Putamen (tissue), 1 donor: ENCODE measurements at regions not wholly inside any gene's neighbourhood (a gene's known extent, or its start where the extent isn't known, plus 50 kb on each side); places are given as distances from the start of the nearest gene placed in this dataset.
"Not testable (repeated sequence)": the region's sequence is repeated elsewhere in the genome, so short reads cannot be mapped to it uniquely, and the experiment has no call there.

Experiments used
- DNase-seq: peaks from one replicate; pipeline ENCODE4 v3.0.0-alpha.2; 2016; ENCODE audit warnings: low spot score

DNA sequence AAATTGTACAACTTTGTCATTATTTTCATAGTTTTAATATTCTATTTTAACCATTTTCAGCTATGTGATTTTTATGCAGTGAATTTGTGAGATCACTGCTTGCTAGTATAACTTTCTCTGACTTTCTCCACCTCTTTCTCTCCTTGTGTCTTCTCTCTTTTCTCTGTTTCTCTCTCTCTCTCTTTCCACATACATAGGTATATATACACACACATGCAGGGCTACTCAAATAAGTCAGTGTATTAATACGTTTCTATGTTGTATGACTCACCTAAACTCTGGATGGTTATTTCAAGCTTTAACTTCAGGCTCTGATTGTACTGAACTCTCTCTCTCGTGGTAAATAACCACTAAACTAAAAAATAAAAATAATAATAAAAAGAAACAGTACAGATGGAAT lies 1389.3 kb upstream of the ALCAM start:
- DNase-seq = no peak

DNA sequence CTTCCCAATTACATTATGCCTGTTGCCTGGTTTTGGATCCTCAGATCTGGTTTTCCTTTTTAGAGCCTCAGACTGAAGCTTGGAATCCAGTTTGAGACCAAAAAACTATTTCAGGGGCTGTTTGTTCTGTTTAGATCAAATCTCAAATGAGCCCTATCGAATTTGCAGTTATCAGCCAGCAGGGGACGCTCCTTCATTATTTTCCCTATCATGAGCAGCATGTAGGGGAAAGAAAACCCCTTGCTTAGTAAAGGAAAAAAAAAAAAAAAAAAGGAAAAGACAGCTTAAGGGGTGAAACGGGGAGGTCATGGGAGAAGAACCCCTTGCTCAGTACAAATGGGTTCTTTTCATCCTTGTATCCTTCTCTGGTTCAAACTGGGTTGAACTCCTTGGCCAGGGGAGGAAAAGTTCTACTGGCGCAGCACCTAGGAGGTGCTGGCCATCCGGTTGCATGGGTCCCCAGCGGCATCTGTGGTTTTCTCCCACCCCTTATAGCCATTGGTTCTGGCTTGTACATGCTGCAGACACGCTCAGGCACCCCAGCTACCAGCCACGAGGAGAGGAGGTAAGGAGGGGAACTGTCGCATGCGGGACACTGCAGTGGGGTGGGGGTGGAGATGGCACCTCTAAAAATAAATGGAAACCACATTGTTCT lies 1375.1 kb upstream of the ALCAM start:
- DNase-seq = no peak

DNA sequence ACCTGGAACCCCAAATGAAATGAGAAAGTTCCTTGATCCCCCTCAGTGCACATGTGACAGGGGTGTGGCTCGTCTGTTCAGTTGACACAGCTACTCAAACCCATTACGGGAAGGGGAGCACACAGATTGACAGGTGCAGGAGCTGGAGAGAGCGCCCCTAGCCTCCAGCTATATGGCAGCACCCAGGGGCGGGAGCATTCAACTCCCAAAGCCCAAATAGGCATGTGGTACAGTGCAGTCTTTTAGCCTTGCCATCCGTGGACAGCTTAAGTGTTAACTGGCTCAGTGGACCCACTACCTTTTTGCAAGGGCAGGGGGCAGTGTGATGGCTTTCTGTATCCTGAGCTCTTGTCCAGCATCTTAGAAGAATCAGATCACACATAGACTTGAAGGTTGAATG lies 1374.2 kb upstream of the ALCAM start:
- DNase-seq = no peak

DNA sequence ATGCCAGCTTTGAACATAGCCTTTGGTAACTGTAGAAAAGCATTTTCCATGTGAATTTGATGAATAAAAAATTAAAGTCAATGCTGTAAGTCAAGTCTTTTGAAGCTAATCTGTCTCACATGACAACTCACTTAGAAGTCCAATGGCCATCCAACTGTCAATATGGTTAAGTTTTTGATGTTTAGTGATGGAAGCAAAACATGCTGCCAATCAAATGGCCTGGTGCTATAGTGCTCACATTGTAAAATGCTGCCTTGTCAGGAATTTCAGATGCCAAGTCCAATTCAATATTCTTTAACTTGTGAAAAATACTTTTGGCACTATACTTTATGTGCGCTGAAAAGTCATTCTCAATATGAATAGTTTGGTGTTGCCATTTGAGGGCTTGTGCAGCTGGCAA lies 1361.8 kb upstream of the ALCAM start:
- DNase-seq = no peak

DNA sequence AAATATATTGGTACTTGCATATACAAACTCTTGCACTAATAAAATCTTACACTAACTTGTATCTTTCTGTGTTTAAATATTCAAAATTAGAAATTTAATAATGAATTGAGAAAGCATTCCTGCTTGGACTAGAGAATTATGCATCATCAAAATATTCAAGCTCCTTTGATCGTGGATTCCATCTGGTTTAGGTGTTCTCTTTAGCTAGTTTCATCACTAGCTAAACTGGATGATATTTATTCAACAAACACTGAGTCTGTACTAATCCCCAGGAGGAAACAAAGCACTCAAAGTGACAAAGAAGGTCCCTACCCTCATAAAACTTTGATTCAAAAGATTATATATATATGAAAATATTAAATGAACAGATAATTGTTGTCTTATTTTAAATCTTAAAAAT lies 1360.9 kb upstream of the ALCAM start:
- DNase-seq = no peak

DNA sequence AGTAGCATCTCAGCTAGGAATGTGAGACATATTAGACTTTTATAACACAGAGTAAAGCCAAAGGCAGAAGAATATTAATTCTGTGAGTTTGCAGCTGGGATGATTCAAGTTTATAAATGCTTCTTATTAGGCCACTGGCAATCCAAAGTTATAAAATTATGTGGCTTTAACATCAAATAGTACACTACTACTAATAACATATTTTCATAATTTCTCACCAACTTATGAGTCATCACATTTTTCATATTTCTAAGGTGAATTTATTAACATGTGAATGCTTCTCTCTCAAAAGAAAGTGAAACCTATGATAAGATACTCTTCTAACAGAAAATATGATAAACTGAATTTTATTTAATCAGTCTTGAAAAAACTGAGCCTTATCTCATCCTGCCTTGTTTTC lies 1348.2 kb upstream of the ALCAM start:
- no peak for DNase-seq

DNA sequence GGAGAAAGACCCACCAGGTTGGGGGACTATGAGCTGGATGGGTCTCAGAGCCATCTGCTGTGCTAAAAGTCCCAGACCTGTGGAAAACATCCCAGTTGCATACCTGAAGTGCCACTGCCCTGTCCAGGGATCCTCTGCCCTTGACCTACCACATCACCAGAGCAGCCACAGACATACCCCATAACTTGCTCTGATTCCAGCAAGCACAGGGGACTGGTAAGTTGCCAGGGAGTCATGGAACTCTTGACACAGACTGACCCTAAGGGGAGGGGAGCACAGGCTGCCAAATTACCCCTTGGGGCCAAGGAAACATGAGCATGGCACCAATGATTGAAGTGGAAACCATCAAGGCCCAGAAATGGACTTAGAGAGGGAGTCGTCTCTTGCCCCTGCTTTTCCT lies 1335.1 kb upstream of the ALCAM start:
- no peak for DNase-seq

DNA sequence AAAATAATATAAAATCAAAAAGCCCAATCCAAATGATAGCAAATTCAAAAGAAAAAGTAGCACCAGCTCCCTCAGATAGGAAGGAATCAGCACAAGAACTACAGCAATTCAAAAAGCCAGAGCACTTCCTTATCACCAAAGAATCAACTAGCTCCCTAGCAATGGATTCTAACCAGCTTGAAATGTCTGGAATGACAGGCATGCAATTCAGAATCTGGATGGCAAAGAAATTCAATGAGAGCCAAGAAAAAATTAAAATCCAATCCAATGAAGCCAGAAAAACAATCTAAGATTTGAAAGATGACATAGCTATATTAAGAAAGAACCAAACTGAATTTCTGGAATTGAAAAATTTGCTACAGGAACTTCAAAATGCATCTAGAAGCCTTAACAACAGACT lies 1334.4 kb upstream of the ALCAM start:
- DNase-seq = no peak

DNA sequence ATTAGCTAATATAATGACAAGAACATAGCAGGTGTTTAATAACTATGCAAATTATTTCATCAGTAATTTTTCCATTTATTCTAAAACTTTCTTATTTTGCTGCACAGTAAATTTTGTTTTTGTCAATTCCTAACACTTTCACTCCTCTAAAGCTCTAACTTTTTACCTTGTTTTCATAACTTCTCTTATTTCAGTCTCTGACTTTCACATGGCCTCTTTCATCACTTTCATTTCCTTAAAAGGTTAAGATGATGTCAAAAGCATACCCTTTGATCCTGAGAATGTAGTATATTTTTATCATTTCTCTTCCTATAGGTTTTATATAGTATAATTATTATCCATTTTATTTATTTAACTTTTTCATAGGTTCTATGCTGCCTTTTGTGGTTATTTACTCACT lies 1325.8 kb upstream of the ALCAM start:
- DNase-seq = no peak

DNA sequence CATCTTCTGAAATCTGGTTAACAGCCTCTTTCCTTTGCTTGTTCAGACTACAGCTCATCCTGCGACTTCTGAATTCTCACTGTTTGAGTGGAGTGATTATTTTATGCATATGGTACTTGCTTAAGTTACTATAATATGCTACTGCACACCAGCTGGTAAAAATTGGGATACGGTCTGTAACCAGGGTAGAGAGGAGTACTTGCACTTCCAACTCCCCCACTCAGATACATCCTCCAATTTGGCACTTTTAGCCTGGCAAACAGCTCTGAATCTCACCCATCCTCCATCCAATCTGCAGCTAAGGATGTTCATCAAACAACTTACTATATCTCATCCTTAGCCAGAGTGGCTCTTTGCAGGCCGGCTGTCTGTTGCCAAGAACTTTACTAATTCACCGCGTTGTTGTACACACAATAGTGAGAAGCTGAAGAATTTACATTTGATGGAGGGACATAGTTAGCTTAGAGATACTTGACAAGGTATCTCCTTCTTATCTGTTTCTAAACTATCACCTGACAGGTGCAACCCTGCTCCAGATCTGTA lies 1323.6 kb upstream of the ALCAM start:
- DNase-seq = not testable (repeated sequence)

DNA sequence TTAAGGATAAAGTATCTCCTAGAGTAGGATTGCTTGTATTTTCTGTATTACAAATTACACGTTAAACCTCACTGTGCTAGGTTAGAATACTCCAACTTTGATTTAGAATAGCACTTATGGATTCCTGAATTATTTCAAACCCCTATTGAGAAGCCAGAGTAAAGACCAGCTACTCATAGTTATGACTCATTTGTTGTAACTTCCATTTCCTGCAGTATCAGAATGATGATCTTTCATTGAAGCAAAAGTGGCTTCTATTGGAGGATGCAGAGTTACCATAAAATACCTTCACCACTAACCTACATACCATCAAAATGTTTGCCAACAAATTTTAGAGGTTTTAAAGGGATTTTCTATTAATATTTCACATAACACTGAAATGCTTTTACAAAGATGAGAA lies 1322.7 kb upstream of the ALCAM start:
- no peak for DNase-seq

DNA sequence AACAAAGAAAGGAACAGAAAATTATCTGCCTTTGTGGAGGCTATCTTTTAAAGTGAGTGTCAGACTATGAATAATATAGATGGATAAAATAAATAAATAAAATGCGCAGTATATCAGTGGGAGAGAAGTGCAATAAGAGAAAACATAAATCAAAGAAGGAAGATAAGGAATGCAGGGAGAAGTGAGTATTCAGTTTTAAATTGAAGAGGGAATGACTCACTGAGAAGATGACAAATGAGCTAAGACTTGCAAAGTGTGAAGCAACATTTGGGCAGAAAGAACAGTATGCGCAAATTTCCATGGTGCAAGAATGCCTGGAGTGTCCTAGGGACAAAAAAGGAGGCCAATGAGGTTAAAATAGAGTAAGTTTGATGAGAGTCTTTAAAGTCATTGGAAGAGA lies 1300.1 kb upstream of the ALCAM start:
- DNase-seq = no peak

DNA sequence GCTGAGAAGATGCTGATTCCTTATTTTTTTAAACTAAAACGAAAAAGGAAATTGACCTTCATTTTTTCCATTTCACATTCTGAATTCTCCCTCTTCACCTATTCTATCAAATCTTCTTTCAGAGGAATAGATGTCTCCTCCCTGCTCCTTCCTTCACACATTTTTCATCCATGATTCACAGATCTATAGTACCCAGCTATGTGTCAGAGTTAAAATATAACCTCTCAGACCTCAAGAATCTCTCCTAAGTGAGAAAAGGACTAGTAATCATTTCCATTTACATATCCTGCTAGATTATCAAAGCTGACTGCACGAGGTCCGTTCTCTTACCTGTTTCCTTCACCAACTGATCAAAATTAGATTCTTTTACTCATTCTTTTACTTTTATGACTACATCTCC lies 1297.6 kb upstream of the ALCAM start:
- DNase-seq = no peak

DNA sequence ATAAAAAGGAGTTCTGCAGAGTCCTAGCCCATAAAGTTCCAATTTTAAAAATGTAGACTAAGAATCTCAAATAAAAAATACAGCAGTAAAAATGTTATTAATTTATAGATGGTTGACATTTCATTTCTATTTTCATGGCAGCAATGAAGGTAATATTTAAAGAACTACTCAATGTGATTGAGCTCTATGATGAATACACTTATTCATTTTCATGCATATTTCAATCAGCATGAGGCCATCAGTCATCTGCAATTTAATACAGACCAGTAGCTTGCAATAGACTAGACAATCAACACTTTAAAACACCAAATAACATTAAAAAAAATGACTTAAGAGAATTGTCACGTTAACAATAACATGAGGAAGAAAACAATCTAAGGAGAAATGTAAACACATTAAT lies 1295.8 kb upstream of the ALCAM start:
- DNase-seq = no peak

DNA sequence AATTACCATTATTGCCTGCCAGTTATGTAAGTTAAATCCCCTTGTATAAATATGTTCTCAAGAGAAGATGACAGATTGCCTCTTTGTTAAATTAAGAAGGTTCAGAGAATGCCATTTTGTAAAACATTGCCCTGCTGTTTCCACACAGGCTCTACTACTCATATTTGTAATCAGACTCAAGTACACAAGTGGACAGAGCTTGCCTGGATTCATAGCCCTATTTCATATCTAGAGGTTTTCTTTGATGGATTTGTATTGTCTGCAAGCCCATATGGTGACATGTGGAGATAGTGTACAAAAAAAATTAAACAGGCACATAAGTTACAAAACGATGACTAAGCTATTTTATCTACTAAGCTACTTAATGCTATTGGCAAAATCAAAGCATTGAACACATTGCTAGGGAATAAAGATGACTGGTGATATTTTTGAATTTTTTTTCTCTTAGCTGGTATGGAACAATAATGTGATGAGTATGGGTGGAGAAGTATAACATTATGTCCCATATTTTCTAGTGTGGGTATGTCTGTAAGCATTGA lies 1286.6 kb upstream of the ALCAM start:
- DNase-seq = no peak

DNA sequence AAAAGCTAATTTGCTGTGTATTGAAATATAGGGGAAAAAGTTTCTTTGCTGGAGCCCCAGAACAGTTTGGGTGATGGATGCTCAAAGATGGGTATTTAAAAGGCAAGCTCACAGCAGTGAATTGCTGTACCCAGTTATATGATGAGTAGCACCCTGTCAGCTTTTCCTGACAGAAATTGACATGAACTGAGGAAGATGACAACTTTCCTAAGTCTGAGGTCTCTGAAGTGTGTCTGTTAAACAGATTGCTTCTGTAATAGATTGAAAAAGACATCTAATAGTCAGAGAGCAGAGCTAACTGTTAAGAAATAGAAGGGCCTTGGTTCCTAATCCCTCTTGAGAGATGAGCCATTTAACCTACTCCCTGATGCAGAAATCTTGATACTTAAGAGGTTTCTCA lies 1278.0 kb upstream of the ALCAM start:
- no peak for DNase-seq

DNA sequence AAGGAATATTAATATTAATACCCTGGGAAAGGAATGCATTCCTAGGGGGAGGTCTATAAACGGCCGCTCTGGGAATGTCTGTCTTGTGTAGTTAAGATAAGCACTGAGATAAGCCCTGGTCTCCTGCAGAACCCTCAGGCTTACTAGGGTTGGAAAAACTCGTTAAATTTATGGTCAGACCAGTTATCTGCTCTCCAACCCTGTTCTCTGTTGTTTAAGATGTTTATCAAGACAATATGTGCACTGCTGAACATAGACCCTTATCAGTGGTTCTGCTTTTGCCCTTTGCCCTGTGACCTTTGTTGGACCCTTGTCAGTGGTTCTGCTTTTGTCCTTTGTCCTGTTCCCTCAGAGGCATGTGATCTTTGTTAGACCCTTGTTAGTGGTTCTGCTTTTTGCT lies 1276.7 kb upstream of the ALCAM start:
- not testable (repeated sequence) for DNase-seq

DNA sequence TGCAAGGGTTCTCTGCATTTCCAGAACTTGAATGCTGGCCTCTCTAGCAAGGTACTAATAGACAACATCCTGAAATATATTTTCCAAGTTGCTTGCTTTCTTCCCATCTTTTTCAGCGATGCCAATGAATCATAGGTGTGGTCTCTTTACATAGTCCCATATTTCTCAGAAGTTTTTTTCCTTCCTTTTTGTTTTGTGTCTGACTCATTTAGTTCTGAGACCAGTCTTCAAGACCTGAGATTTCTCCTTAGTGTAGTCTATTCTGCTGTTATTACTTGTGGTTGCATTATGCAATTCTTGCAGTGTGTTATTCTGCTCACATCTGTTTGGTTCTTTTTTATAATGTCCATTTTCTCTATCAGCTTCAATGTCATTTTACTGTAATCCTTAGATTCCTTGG lies 1265.0 kb upstream of the ALCAM start:
- no peak for DNase-seq

DNA sequence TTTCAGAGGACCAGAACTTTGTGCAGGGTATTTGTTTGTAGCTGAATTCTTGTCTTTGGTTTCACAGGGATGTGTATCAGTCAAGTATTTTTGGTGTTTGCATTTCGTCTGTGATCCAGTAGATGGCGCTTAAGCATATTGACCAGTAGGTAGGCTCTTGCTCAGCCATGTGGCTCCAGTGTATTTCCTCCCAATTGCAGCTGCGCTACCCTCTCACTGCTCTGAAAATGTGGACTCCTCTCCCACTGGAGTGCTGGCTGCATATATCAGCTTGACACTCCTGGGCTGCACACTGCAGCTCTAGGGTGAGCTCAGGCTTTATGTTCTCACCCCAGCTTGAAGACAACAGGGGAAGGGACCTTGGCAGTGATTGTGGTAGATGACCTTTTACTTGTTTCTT lies 1264.3 kb upstream of the ALCAM start:
- peak; percentile 31 for DNase-seq

DNA sequence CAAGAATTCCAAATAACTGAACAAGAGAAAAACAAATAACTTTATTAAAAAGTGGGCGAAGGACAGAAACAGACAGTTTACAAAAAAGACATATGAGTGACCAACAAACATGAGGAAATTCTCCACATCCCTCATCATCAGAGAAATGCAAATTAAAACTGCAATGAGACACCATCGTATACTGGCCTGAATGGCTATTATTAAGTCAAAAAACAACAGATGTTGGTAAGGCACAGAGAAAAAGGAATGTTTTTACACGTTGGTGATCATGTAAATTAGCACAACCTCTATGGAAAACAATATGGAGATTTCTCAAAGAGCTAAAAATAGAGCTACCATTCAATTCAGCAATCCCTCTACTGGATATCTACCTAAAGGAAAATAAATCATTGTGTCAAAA lies 1260.4 kb upstream of the ALCAM start:
- DNase-seq = no peak

DNA sequence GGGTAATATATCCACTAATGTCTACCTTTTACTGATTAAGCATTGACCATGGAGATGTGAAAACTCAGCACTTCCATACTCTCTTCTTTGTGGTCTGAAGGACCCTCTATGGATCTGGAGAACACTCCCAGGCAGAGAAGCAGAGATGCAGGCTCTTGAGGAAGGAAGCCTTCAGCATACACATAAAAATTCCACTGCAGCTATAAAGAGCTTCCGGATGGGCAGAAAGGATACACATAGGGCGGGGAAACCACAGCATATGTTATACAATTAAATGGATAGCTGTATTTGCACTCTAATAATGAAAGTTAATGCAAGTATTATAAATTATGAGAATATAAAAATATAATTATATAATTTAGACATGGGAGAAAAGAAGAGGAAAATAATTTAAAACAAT lies 1258.2 kb upstream of the ALCAM start:
- DNase-seq = no peak

DNA sequence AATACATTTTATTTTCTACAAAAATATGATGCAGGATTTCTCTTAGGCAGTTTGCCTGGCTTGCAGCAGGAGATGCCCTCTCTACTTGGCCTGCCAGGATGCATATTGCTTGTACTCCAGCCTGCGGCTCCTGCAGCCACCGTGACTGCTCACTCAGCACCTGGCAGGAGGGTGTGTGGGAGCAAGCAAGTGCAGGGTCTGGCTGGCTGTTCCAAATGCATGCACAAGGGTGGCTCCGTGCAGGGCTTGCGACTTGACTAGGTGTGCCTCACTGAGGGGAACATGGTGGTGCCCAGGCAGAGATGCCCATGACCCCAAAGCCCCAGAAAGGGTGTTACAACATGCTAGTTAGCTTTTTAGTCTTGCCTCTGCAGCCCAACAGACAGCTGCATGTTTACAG lies 1240.2 kb upstream of the ALCAM start:
- DNase-seq = no peak

DNA sequence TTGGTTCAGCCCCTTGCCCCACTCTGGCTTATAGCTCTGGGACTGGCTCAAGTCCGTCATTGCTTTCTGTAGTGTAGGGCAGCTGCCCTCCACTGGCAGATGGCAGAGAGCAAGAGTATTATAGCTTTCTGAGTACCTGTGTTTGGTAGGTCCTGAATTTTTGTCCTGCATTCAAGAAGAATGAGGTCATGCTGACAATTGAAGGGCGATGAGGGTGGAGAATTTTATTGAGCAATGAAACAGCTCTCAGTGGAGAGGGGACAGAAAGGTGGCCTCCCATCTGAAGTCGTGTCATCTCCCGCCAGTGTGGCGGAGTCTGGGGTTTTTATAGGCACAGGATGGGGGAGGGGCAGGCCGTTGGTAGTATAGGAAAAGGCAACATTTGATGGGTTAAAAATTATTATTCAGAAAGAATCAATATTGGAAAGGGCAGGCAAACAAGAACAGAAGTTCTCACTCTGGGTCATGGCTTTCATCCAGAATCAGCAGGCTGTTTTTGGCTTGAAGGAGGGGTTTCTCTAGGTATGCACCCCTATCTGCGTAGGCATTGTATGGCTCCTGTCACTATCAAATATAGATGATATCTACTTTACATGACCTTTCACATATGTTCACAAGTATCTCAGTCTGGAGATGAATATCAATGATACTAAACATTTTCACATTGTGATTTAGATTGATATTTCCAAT lies 1239.7 kb upstream of the ALCAM start:
- DNase-seq = no peak

DNA sequence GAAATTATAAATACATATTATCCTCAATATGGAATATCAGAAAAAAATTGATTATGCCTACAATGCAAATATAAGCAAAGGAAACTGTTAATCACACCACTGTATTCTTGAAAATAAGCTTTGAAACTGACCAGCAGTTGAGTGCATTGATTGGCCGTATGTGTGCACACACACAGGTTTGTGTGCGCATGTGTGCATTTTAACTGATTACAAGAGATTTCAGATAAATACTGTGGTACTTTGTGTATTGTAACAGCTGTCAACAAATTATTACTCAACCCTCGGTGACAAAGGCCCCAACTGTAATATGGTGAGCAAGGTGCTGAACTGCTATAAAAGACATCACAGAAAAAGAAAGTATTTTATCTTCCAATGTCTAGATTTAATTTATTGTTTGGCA lies 1238.9 kb upstream of the ALCAM start:
- DNase-seq = no peak
